ENCODE measurements at regions not wholly inside any gene's neighbourhood (a gene's known extent, or its start where the extent isn't known, plus 50 kb on each side); places are given as distances from the start of the nearest gene placed in this dataset.

GRCh38 chr5:113875096-113875495 is 361.6 kb downstream of the YTHDC2 start:
- no peak for TF ChIP-seq POLR2A (IDR thresholded peaks at IDR 0.05)
- no peak for TF ChIP-seq CTCF (IDR thresholded peaks at IDR 0.05)
